ENCODE measurements at regions not wholly inside any gene's neighbourhood (a gene's known extent, or its start where the extent isn't known, plus 50 kb on each side); places are given as distances from the start of the nearest gene placed in this dataset.
A peak's percentile ranks its signal among the peaks of the same experiment; 100 is the strongest.

DNA sequence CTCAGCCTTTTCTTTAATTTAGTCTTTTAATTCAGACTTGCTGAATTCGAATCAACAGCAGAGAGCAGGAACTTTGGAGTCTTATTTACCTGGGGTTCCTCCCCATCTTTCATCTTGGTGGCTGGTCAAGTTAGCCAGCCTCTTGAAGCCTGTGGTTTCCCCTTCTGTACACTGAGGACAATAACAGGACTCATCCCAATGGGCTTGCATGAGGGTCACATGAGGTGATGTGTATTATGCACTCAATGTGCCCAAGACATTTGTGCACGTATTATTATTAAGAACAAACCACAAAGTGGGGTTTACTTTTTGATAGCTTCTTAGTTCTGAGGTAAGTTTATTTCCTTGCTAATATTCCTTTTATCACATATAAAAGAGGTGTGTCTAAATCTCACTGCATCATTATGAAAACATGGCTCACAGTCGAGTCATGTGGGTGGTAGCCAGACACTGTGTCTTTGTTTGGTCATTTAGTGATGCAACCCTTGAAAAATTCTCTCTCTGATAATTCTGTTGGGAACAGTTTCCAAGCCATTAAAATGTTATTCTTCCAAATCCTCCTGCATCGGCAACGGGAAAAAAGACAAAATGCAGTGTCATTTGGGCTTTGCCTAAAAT is 86.5 kb upstream of the GRB10 start:
- no peaks in the 10 kb centered on the region; the same call in 1 of the 2 replicates for H3K36me3 ChIP-seq (replicated peaks; ENCODE audit: control insufficient read depth, insufficient read depth, low read length)
- DNase-seq, result no peak

DNA sequence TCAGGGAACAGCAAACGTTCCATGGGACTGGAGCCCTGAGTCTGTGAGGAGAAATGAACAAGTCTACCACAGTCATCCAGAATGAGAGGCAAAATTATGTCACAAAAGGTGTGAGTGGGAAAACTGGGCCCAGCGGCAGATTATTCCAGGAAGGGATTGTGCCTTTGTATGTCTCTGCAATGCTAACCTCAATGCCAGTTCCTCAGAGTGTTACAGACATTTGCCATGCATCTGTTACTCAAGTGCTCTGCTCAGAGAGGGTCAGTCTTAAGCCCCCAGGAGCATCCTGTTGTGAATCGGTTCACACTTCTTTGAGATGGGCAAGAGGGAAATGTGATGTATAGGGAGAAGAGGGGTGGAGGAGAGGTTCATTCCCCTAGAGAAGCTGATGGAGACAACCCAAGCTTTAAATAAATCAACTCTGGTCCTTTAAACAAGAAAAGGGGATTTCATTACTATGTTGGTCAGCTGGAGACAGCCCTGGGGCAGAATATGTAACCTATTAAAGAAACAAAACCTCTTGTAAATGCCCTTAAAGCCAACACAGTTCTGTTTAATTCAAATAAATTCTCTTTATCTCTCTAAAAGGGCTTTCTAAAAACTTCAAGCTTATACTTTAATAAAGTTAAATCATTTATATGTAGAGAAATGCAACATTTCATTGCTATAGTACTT is 85.9 kb upstream of the GRB10 start:
- Histone ChIP-seq H3K36me3 (replicated peaks; ENCODE audit: control insufficient read depth, insufficient read depth, low read length) (no peaks in the 10 kb centered on the region; the same call in 1 of the 2 replicates), H3K27me3 (ENCODE audit: control insufficient read depth, insufficient read depth, low read length) (no peaks in the 10 kb centered on the region), H3K4me3 (ENCODE audit: insufficient read depth, low read depth, low read length) (no peak overlapping the region)
- DNase-seq, result no peak

More for the DNA sequence above, 86.5 kb upstream of the GRB10 start:
- H3K4me3 ChIP-seq (ENCODE audit: insufficient read depth, low read depth, low read length), result no peak overlapping the region
- H3K27me3 ChIP-seq (ENCODE audit: control insufficient read depth, insufficient read depth, low read length), result no peaks in the 10 kb centered on the region

DNA sequence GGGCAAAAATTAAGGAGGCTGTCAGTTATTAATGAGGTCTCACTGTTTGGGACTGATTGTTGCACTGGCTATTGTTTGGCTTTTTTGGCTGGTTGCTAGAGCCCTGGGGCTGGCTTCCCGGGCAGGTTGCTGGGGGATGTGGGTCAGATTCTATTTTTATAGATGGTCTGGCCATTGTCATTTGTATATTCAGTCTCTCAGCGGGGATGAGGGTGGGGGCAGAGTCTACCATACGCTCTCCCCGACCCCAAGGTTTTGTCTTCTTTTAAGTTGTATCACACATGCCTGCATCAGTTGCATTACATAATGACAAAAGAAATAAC is 84.3 kb upstream of the GRB10 start:
- no peaks in the 10 kb centered on the region for H3K36me3 ChIP-seq (replicated peaks; ENCODE audit: control insufficient read depth, insufficient read depth, low read length)

DNA sequence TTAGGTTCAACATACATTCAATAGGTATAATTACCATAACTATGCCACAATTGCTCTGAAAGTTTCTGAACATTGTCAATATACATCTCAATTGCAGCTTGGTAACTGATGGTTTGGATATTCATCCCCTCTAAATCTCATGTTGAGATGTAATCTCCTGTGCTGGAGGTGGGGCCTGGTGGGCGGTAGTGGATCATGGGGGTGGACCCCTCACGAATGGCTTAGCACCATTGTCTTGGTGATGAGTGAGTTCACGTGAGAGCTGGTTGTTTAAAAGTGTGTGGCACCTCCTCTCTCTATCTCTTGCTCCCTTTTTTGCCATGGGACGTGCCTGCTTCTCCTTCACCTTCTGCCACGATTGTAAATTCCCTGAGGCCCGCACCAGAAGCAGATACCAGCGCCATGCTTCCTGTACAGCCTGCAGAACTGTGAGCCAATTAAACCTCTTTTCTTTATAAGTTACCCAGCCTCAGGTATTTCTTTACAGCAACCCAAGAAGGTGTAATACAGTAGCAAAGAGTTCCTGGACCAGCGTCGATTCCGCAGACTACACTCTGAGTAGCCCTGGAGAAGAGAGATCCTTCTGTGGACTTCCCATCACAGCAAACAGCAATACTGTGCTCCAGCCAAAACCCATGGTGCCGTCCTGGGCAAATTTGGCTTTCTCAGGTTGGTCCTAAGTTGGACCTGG is 83.8 kb upstream of the GRB10 start:
- no peaks in the 10 kb centered on the region for H3K27me3 ChIP-seq (ENCODE audit: control insufficient read depth, insufficient read depth, low read length)
- H3K36me3 ChIP-seq (replicated peaks; ENCODE audit: control insufficient read depth, insufficient read depth, low read length), result no peaks in the 10 kb centered on the region
- peak overlapping the region; percentile 15; the same call in 1 of the 2 replicates for H3K4me3 ChIP-seq (ENCODE audit: insufficient read depth, low read depth, low read length)
- DNase-seq, result peak; percentile 39

More for the DNA sequence above, 84.3 kb upstream of the GRB10 start:
- Histone ChIP-seq H3K27me3 (ENCODE audit: control insufficient read depth, insufficient read depth, low read length) (no peaks in the 10 kb centered on the region), H3K4me3 (ENCODE audit: insufficient read depth, low read depth, low read length) (peak overlapping the region; percentile 22; the same call in 1 of the 2 replicates)
- DNase-seq, result no peak

DNA sequence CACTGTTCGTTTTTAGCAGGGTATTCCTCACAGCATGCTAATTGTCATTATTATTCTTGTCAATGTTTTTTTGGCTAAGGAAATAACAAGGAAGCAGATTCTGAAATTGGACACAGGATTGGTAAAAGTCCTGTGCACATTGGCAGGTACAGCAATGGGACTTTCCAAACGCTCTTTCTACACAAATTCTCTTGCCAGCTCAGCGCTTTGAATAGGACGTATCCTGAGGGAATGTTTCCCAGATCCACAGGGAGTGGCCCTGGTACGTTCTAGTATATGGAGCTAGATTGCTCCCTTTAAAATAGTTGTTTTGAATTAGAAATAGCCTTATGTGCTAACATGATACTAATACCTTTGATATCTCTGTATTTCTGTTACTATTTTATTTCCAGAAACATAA is 82.8 kb upstream of the GRB10 start:
- no peaks in the 10 kb centered on the region for H3K36me3 ChIP-seq (replicated peaks; ENCODE audit: control insufficient read depth, insufficient read depth, low read length)
- no peak overlapping the region for H3K4me3 ChIP-seq (ENCODE audit: insufficient read depth, low read depth, low read length)
- H3K27me3 ChIP-seq (ENCODE audit: control insufficient read depth, insufficient read depth, low read length), result no peaks in the 10 kb centered on the region
- no peak for DNase-seq

DNA sequence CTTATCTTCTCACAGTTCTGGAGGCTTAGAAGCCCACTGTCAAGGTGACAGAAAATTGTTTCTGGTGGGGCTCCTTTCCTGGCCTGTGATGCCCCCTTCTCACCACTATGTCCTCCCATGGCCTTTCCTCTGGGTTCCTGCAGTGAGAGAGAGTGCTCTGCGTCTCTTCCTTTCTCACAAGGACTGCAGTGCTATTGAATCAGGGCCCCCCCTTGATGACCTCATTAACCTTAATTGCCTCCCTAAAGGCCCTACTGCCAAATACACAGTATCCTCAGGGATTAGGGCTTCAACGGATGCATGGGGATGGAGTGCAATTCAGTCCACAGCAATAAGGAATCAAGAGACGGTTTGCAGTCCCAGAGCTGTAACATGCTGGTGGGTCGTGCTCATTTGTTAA is 82.0 kb upstream of the GRB10 start:
- DNase-seq, result peak; percentile 29
- Histone ChIP-seq H3K36me3 (replicated peaks; ENCODE audit: control insufficient read depth, insufficient read depth, low read length) (no peaks in the 10 kb centered on the region), H3K27me3 (ENCODE audit: control insufficient read depth, insufficient read depth, low read length) (no peaks in the 10 kb centered on the region), H3K4me3 (ENCODE audit: insufficient read depth, low read depth, low read length) (no peak overlapping the region)

DNA sequence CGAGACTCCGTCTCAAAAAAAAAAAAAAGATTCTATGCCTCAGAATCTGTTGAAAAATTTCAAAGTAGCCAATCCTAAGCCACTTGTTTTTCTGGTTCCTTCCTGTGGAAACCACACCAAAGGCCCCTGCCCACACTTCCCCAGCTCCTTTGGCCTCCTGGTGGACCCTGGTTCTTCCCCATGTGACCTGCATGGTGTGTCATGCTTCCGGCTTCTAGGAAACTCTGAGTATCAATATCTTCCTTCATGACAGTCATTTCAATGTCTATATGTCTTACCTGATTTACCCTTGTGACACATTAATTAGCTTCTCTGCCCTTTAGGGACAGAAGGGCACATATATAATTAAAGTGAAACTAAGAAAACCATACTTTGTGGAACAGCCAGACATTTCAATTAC is 80.4 kb upstream of the GRB10 start:
- Histone ChIP-seq H3K27me3 (ENCODE audit: control insufficient read depth, insufficient read depth, low read length) (no peaks in the 10 kb centered on the region), H3K36me3 (replicated peaks; ENCODE audit: control insufficient read depth, insufficient read depth, low read length) (no peaks in the 10 kb centered on the region), H3K4me3 (ENCODE audit: insufficient read depth, low read depth, low read length) (no peak overlapping the region)
- no peak for DNase-seq

DNA sequence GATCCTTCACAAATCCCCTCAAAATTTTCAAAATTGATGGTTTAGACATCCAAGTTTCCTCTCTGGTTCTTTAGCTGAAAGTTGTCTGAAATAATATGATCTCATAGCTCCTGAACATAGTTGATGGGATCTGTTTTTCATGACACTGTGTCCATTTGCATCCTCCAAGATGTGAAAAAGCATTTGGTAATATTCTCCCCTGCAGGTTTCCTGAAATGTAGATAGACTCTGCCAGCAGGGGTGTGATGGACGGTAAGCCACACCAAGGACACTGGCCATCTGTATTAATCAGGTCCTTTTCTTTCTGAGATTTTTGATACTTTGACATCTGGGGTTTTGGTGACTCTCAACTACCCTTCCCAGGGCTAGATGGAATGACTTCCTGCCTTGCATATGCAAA is 79.6 kb upstream of the GRB10 start:
- H3K4me3 ChIP-seq (ENCODE audit: insufficient read depth, low read depth, low read length), result no peak overlapping the region
- no peak for DNase-seq

DNA sequence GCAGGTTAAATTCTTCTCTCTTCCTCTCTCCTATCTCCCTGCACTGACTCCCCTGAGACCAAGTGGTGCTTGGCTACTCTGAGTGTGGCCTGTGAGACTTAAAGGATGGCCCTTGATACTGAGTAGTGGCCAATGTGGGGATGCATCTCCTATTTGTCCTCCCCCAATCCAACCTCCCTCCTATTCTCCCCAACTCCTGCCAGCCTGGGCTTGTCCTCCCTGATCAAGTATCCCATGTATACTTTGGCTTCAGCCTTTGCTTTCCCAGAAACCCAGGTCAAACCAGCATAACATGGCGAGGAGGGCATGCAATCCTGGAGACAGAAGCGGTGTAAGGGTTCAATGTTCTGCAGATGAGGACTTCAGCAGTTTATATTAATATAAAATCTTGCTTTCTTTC is 77.9 kb upstream of the GRB10 start:
- DNase-seq, result no peak
- Histone ChIP-seq H3K36me3 (replicated peaks; ENCODE audit: control insufficient read depth, insufficient read depth, low read length) (no peaks in the 10 kb centered on the region), H3K27me3 (ENCODE audit: control insufficient read depth, insufficient read depth, low read length) (no peaks in the 10 kb centered on the region), H3K4me3 (ENCODE audit: insufficient read depth, low read depth, low read length) (no peak overlapping the region)

More for the DNA sequence above, 79.6 kb upstream of the GRB10 start:
- H3K36me3 ChIP-seq (replicated peaks; ENCODE audit: control insufficient read depth, insufficient read depth, low read length), result no peaks in the 10 kb centered on the region
- H3K27me3 ChIP-seq (ENCODE audit: control insufficient read depth, insufficient read depth, low read length), result no peaks in the 10 kb centered on the region

DNA sequence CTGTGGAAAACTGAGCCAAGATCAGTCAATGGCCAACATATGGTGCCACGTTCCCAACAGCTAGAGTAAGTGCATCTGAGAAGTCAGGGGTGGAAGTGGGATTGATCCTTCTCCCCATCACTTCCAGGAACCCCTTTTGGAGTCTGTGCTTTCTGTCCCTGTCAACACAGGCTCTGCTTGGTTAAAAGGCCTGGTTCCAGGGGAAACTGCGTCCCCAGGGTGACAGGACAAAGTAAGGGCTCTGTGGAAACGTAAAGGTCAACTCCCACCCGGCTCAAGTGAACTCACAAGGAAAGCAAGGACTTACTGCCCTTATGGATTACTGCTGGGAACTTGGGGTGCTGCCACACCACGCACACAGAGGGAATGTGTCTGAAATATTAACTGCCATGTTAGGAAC is 77.5 kb upstream of the GRB10 start:
- DNase-seq, result no peak
- Histone ChIP-seq H3K4me3 (ENCODE audit: insufficient read depth, low read depth, low read length) (no peak overlapping the region), H3K36me3 (replicated peaks; ENCODE audit: control insufficient read depth, insufficient read depth, low read length) (no peaks in the 10 kb centered on the region), H3K27me3 (ENCODE audit: control insufficient read depth, insufficient read depth, low read length) (no peaks in the 10 kb centered on the region)

DNA sequence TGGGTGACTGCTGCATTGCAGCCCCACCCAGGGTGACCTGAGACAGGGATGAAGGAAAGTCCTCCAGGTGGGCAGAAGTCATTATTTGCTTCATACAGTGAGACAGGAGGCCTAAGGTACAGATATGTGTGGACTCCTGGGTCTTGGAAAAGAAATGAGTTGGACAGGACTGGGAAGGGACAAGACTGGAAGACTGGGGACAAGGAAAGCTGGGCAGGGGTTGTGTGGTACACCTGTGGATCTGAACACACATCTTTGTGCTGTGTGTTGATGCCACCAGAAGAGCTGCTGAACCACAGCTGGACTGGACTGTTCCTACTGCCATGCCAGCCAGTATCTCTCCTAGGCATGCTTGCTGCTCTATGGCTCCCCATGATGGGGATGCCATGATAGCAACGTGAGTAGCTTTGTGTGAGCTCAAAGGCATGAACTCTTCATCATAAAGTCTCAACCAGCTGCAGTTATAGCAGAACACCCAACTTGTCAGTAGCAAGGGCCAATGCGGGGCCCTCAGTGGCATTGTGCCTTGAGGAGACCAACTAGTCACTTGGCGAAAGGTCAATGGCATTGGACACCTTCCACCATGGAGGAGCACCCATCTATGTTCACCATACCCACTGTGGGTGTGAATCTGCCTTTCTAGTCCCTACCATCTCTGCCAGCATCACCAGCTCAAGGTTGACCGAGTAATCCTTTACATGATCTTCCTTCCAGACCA is 76.0 kb upstream of the GRB10 start:
- no peak for DNase-seq

DNA sequence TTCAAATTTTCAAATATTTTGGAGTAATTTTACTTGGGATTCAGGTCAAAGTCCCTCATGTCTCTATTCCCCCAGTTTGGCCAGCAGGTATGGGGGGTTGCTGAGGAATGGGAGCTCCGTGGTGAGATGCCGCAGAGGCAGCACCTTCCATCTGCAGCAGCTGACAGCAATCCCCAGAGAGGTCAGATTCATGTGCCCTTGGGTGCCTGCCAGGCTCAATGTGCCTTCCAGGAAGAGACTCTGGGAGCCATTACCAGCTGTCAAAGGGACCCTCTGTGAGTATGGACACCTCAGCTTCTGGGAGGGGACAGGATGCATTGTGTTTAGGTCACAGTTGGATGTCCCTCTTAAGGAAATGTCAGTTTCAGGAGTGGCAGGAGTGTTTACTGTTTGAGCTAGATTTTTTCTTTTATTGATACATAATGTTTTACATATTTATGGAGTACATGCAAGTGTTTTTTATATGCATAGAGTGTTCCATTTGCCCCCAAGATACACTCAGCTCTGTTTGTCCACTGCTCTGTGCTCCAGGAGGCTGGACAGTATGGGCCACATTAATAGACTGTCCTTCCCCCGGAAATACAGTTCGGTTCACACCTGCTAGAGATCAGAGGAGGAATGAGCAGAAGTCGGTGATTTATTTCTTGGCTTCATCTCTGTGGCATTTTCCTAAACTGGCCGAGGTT is 75.3 kb upstream of the GRB10 start:
- no peak overlapping the region for H3K4me3 ChIP-seq (ENCODE audit: insufficient read depth, low read depth, low read length)
- H3K27me3 ChIP-seq (ENCODE audit: control insufficient read depth, insufficient read depth, low read length), result no peaks in the 10 kb centered on the region
- DNase-seq, result no peak
- no peaks in the 10 kb centered on the region for H3K36me3 ChIP-seq (replicated peaks; ENCODE audit: control insufficient read depth, insufficient read depth, low read length)

More for the DNA sequence above, 76.0 kb upstream of the GRB10 start:
- Histone ChIP-seq H3K4me3 (ENCODE audit: insufficient read depth, low read depth, low read length) (no peak overlapping the region), H3K36me3 (replicated peaks; ENCODE audit: control insufficient read depth, insufficient read depth, low read length) (no peaks in the 10 kb centered on the region), H3K27me3 (ENCODE audit: control insufficient read depth, insufficient read depth, low read length) (no peaks in the 10 kb centered on the region)

DNA sequence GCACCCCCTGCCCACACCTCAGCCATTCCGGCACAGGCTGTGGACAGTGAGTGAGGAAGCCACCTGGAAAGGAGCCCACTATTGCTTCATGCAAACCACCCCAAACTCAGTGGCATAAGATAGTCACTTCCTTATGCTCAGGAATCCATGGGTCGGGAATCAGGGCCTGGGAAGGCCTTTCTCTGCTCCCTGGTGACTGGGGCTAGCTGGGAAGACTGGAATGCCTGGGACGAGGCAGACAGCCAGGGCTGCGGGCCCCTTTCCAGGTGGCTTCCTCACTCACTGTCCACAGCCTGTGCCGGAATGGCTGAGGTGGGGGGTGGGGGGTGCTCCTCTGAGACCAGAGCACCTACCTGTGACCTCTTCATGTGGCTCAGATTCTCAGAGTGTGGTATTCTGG is 74.1 kb upstream of the GRB10 start:
- no peak overlapping the region for H3K4me3 ChIP-seq (ENCODE audit: insufficient read depth, low read depth, low read length)
- H3K36me3 ChIP-seq (replicated peaks; ENCODE audit: control insufficient read depth, insufficient read depth, low read length), result no peaks in the 10 kb centered on the region
- H3K27me3 ChIP-seq (ENCODE audit: control insufficient read depth, insufficient read depth, low read length), result no peaks in the 10 kb centered on the region
- DNase-seq, result no peak

DNA sequence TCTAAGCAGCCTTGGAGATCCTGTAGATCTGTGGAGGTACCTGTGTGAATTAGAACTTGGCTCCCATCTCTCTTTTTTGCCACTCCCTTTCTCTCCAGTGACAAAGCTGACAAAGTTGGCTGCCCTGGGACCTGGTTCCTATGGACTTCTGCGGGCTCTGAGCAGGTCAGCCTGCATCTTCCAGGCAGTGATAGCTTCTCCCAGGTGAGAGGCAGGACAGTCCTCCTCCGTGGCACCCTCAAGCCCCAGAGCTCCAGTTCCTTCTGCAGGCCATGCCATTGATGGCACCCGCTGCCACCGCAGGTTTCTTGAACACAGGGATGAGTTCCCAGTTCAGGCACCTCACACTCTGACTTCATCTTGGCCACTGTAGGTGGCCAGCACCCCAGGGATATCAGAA is 73.5 kb upstream of the GRB10 start:
- H3K4me3 ChIP-seq (ENCODE audit: insufficient read depth, low read depth, low read length), result no peak overlapping the region
- no peaks in the 10 kb centered on the region for H3K27me3 ChIP-seq (ENCODE audit: control insufficient read depth, insufficient read depth, low read length)
- no peak for DNase-seq
- no peaks in the 10 kb centered on the region for H3K36me3 ChIP-seq (replicated peaks; ENCODE audit: control insufficient read depth, insufficient read depth, low read length)

All from H7 (cell line).